ENCODE measurements at regions not wholly inside any gene's neighbourhood (a gene's known extent, or its start where the extent isn't known, plus 50 kb on each side); places are given as distances from the start of the nearest gene placed in this dataset.
"Not testable (repeated sequence)": the region's sequence is repeated elsewhere in the genome, so short reads cannot be mapped to it uniquely, and the experiment has no call there.

GRCh38 chr1:194469282-194469681 lies 1282.9 kb upstream of the B3GALT2 start:
- no peaks in the 10 kb centered on the region for H3K4me1 Mint-ChIP-seq
- no peaks in the 10 kb centered on the region for H3K27me3 Mint-ChIP-seq (ENCODE audit: low read depth in 3 of 3)
- no peak for DNase-seq
- H3K9me3 Mint-ChIP-seq: peaks cover 1 to 21% (median 9%) of the 10 kb centered on the region in 6 donors
- H3K4me3 Mint-ChIP-seq: no peak overlapping the region
- H3K27ac Mint-ChIP-seq: no peak overlapping the region
- H3K36me3 Mint-ChIP-seq: no peaks in the 10 kb centered on the region

GRCh38 chr1:194466706-194467105 lies 1280.3 kb upstream of the B3GALT2 start:
- Mint-ChIP-seq H3K4me1 (no peaks in the 10 kb centered on the region), H3K27ac (no peak overlapping the region), H3K4me3 (no peak overlapping the region), H3K36me3 (no peaks in the 10 kb centered on the region), H3K27me3 (ENCODE audit: low read depth in 3 of 3) (no peaks in the 10 kb centered on the region), H3K9me3 (peaks cover 2 to 11% (median 7%) of the 10 kb centered on the region in 6 donors)
- DNase-seq: no peak

- H3K27ac Mint-ChIP-seq: no peak overlapping the region
- no peaks in the 10 kb centered on the region for H3K27me3 Mint-ChIP-seq (ENCODE audit: low read depth in 3 of 3)
- no peaks in the 10 kb centered on the region for H3K4me1 Mint-ChIP-seq
- DNase-seq: no peak
- no peak overlapping the region for H3K4me3 Mint-ChIP-seq
- no peaks in the 10 kb centered on the region for H3K36me3 Mint-ChIP-seq
- peaks cover 6 to 11% (median 9%) of the 10 kb centered on the region in 6 donors for H3K9me3 Mint-ChIP-seq
These were observed 1261.2 kb upstream of the B3GALT2 start for GRCh38 chr1:194447636-194448035.

- H3K27me3 Mint-ChIP-seq (ENCODE audit: low read depth in 3 of 3): no peaks in the 10 kb centered on the region
- no peak for DNase-seq
- no peaks in the 10 kb centered on the region for H3K36me3 Mint-ChIP-seq
- no peak overlapping the region for H3K4me3 Mint-ChIP-seq
- H3K4me1 Mint-ChIP-seq: no peaks in the 10 kb centered on the region
- H3K27ac Mint-ChIP-seq: no peak overlapping the region
- peaks cover 5 to 18% (median 7%) of the 10 kb centered on the region in 6 donors for H3K9me3 Mint-ChIP-seq
These were observed 1258.8 kb upstream of the B3GALT2 start for GRCh38 chr1:194445244-194445643.

GRCh38 chr1:194442901-194443575 lies 1256.6 kb upstream of the B3GALT2 start:
- no peak for DNase-seq
- Mint-ChIP-seq H3K4me3 (no peak overlapping the region), H3K36me3 (no peaks in the 10 kb centered on the region), H3K27me3 (ENCODE audit: low read depth in 3 of 3) (no peaks in the 10 kb centered on the region), H3K4me1 (no peaks in the 10 kb centered on the region), H3K27ac (no peak overlapping the region), H3K9me3 (peaks cover 9 to 22% (median 14%) of the 10 kb centered on the region in 6 donors)

GRCh38 chr1:194437135-194437534 lies 1250.7 kb upstream of the B3GALT2 start:
- Mint-ChIP-seq H3K4me3 (no peak overlapping the region), H3K9me3 (peaks cover 9 to 29% (median 16%) of the 10 kb centered on the region in 6 donors), H3K27ac (no peak overlapping the region), H3K4me1 (no peaks in the 10 kb centered on the region), H3K27me3 (ENCODE audit: low read depth in 3 of 3) (no peaks in the 10 kb centered on the region), H3K36me3 (no peaks in the 10 kb centered on the region)
- DNase-seq: no peak

- Mint-ChIP-seq H3K27ac (no peak overlapping the region), H3K4me1 (no peaks in the 10 kb centered on the region), H3K9me3 (peaks cover 0 to 11% (median 3%) of the 10 kb centered on the region in 6 donors), H3K4me3 (no peak overlapping the region), H3K36me3 (no peaks in the 10 kb centered on the region), H3K27me3 (ENCODE audit: low read depth in 3 of 3) (no peaks in the 10 kb centered on the region)
- DNase-seq: no peak
These were observed 1244.7 kb upstream of the B3GALT2 start for GRCh38 chr1:194431121-194431520.

- DNase-seq: no peak
- no peak overlapping the region for H3K27ac Mint-ChIP-seq
- no peaks in the 10 kb centered on the region for H3K27me3 Mint-ChIP-seq (ENCODE audit: low read depth in 3 of 3)
- peaks cover 9 to 30% (median 17%) of the 10 kb centered on the region in 6 donors for H3K9me3 Mint-ChIP-seq
- no peaks in the 10 kb centered on the region for H3K36me3 Mint-ChIP-seq
- no peaks in the 10 kb centered on the region for H3K4me1 Mint-ChIP-seq
- H3K4me3 Mint-ChIP-seq: no peak overlapping the region
These were observed 1234.3 kb upstream of the B3GALT2 start for GRCh38 chr1:194420706-194421105.

GRCh38 chr1:194419721-194420120 lies 1233.3 kb upstream of the B3GALT2 start:
- Mint-ChIP-seq H3K4me3 (no peak overlapping the region), H3K4me1 (no peaks in the 10 kb centered on the region), H3K9me3 (peaks cover 12 to 29% (median 17%) of the 10 kb centered on the region in 6 donors), H3K36me3 (no peaks in the 10 kb centered on the region), H3K27ac (no peak overlapping the region), H3K27me3 (ENCODE audit: low read depth in 3 of 3) (peaks cover 0 to 2% (median 0%) of the 10 kb centered on the region in 3 donors)
- no peak for DNase-seq

GRCh38 chr1:194410756-194411155 lies 1224.3 kb upstream of the B3GALT2 start:
- Mint-ChIP-seq H3K27ac (no peak overlapping the region), H3K4me1 (no peaks in the 10 kb centered on the region), H3K9me3 (peaks cover 7 to 34% (median 15%) of the 10 kb centered on the region in 6 donors), H3K36me3 (peaks cover 0 to 3% (median 0%) of the 10 kb centered on the region in 3 donors), H3K27me3 (ENCODE audit: low read depth in 3 of 3) (peaks cover 0 to 2% (median 2%) of the 10 kb centered on the region in 3 donors), H3K4me3 (no peak overlapping the region)
- DNase-seq: no peak

GRCh38 chr1:194407238-194407637 lies 1220.8 kb upstream of the B3GALT2 start:
- not testable (repeated sequence) for H3K27me3 Mint-ChIP-seq (ENCODE audit: low read depth in 3 of 3); H3K4me3 Mint-ChIP-seq; H3K4me1 Mint-ChIP-seq; H3K27ac Mint-ChIP-seq; H3K36me3 Mint-ChIP-seq; DNase-seq
- peaks cover 3 to 34% (median 12%) of the 10 kb centered on the region in 6 donors for H3K9me3 Mint-ChIP-seq

GRCh38 chr1:194394676-194395075 lies 1208.3 kb upstream of the B3GALT2 start:
- no peak for DNase-seq
- H3K36me3 Mint-ChIP-seq: no peaks in the 10 kb centered on the region
- H3K4me3 Mint-ChIP-seq: no peak overlapping the region
- peaks cover 9 to 36% (median 20%) of the 10 kb centered on the region in 6 donors for H3K9me3 Mint-ChIP-seq
- H3K27me3 Mint-ChIP-seq (ENCODE audit: low read depth in 3 of 3): peaks cover 0 to 2% (median 0%) of the 10 kb centered on the region in 3 donors
- H3K4me1 Mint-ChIP-seq: no peaks in the 10 kb centered on the region
- no peak overlapping the region for H3K27ac Mint-ChIP-seq

GRCh38 chr1:194387531-194387930 lies 1201.1 kb upstream of the B3GALT2 start:
- Mint-ChIP-seq H3K4me3 (no peak overlapping the region), H3K9me3 (peaks cover 8 to 39% (median 14%) of the 10 kb centered on the region in 6 donors), H3K27ac (no peak overlapping the region), H3K4me1 (no peaks in the 10 kb centered on the region), H3K27me3 (ENCODE audit: low read depth in 3 of 3) (no peaks in the 10 kb centered on the region), H3K36me3 (no peaks in the 10 kb centered on the region)
- no peak for DNase-seq

GRCh38 chr1:194378517-194378916 lies 1192.1 kb upstream of the B3GALT2 start:
- no peaks in the 10 kb centered on the region for H3K27me3 Mint-ChIP-seq (ENCODE audit: low read depth in 3 of 3)
- DNase-seq: no peak
- H3K4me3 Mint-ChIP-seq: no peak overlapping the region
- H3K4me1 Mint-ChIP-seq: no peaks in the 10 kb centered on the region
- H3K36me3 Mint-ChIP-seq: no peaks in the 10 kb centered on the region
- H3K9me3 Mint-ChIP-seq: peaks cover 0 to 22% (median 8%) of the 10 kb centered on the region in 6 donors
- no peak overlapping the region for H3K27ac Mint-ChIP-seq

GRCh38 chr1:194374649-194375048 lies 1188.2 kb upstream of the B3GALT2 start:
- Mint-ChIP-seq H3K4me3 (no peak overlapping the region), H3K9me3 (peaks cover 1 to 15% (median 5%) of the 10 kb centered on the region in 6 donors), H3K4me1 (no peaks in the 10 kb centered on the region), H3K27me3 (ENCODE audit: low read depth in 3 of 3) (no peaks in the 10 kb centered on the region), H3K36me3 (no peaks in the 10 kb centered on the region), H3K27ac (no peak overlapping the region)
- DNase-seq: no peak
